ENCODE measurements at regions not wholly inside any gene's neighbourhood (a gene's known extent, or its start where the extent isn't known, plus 50 kb on each side); places are given as distances from the start of the nearest gene placed in this dataset.

DNA sequence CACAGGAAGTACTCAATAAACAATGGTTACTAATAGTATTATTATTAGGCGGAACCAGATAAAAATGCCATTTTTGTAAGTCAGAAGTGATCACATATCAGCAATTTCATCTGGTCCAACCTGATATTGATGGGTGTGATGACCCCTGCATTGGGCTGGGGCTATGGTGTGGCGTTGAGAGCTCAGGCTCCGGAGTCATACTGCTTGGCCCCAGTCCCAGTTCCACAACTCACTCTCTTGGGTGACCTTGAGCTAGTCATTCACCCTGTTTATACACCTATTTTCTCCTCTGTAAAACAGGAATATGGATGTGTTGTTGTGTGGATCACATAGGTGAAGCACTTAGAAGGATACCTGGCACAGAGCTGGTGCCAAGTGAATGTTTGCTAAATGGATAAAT, 229.4 kb upstream of the POU3F1 start:
- peaks cover 0 to 8% of the 10 kb centered on the region in 2 donors for H3K9me3 ChIP-seq (ENCODE audit: control insufficient read depth in 1 of 2, low read length in 2 of 2)
- no peak overlapping the region for H3K27ac ChIP-seq (ENCODE audit: low read length)
- H3K4me3 ChIP-seq (ENCODE audit: low read depth in 1 of 2, low read length in 2 of 2): no peak overlapping the region
- H3K4me1 ChIP-seq (ENCODE audit: control insufficient read depth in 1 of 2, insufficient read depth in 2 of 2, low read length in 2 of 2): peaks cover 0 to 4% of the 10 kb centered on the region in 2 donors
- no peaks in the 10 kb centered on the region for H3K36me3 ChIP-seq (ENCODE audit: control insufficient read depth in 1 of 2, insufficient read depth in 2 of 2, low read length in 2 of 2)
- H3K27me3 ChIP-seq (ENCODE audit: low read depth, low read length): no peaks in the 10 kb centered on the region

DNA sequence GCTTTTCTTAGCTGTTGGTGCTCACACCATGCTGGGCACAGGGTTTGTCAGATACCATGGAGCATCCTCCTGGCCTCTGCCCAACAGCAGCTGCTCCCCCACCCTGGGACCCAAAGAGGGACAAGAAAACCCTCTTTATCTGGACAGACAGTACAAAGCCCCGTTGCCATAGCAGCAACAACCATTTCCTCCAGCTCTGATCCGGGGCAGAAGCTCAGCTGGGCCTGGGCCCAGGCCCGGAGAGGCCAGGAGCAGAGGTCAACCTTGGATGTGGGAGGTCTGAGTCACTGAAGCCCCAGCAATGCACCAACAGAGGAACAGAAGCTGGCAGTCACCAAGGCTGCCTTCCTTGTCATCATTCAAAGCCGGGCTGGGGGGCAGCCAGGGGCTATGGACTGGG, 228.4 kb upstream of the POU3F1 start:
- no peaks in the 10 kb centered on the region for H3K36me3 ChIP-seq (ENCODE audit: control insufficient read depth in 1 of 2, insufficient read depth in 2 of 2, low read length in 2 of 2)
- H3K4me3 ChIP-seq (ENCODE audit: low read depth in 1 of 2, low read length in 2 of 2): no peak overlapping the region
- no peaks in the 10 kb centered on the region for H3K27me3 ChIP-seq (ENCODE audit: low read depth, low read length)
- peaks cover 0 to 8% of the 10 kb centered on the region in 2 donors for H3K9me3 ChIP-seq (ENCODE audit: control insufficient read depth in 1 of 2, low read length in 2 of 2)
- H3K27ac ChIP-seq (ENCODE audit: low read length): no peak overlapping the region
- peaks cover 0 to 4% of the 10 kb centered on the region in 2 donors for H3K4me1 ChIP-seq (ENCODE audit: control insufficient read depth in 1 of 2, insufficient read depth in 2 of 2, low read length in 2 of 2)

DNA sequence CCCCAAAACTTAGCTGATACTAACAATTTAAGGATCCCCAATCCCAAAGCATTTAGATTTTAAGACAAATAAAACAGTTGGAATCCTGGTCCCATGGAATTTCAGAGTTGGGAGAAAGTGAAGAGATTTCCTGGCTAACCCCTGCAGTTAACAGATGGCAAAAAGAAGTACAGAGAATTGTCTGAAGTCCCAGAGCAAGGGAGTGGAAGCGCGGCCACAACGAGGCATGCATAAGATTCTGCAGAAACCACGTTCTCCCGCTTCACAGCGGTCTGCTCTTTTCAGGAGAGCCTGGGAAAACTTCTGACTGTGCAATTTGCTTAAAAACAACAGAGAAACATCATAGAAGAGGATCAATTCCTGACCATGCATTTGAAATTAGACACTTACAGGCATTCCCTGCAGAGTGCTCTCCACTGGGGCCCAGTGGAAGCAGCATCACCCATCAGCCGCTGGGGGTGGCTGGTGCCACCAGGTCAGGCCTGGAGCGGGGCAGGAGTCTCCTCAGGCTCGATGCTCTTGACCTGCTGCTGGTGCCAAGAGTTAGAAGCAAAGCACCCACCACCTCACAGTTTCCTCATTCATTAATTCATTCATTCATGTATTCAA, 226.7 kb upstream of the POU3F1 start:
- no peaks in the 10 kb centered on the region for H3K9me3 ChIP-seq (ENCODE audit: control insufficient read depth in 1 of 2, low read length in 2 of 2)
- no peaks in the 10 kb centered on the region for H3K36me3 ChIP-seq (ENCODE audit: control insufficient read depth in 1 of 2, insufficient read depth in 2 of 2, low read length in 2 of 2)
- no peak overlapping the region for H3K4me3 ChIP-seq (ENCODE audit: low read depth in 1 of 2, low read length in 2 of 2)
- no peak overlapping the region for H3K27ac ChIP-seq (ENCODE audit: low read length)
- no peaks in the 10 kb centered on the region for H3K27me3 ChIP-seq (ENCODE audit: low read depth, low read length)
- H3K4me1 ChIP-seq (ENCODE audit: control insufficient read depth in 1 of 2, insufficient read depth in 2 of 2, low read length in 2 of 2): peaks cover 0 to 4% of the 10 kb centered on the region in 2 donors

DNA sequence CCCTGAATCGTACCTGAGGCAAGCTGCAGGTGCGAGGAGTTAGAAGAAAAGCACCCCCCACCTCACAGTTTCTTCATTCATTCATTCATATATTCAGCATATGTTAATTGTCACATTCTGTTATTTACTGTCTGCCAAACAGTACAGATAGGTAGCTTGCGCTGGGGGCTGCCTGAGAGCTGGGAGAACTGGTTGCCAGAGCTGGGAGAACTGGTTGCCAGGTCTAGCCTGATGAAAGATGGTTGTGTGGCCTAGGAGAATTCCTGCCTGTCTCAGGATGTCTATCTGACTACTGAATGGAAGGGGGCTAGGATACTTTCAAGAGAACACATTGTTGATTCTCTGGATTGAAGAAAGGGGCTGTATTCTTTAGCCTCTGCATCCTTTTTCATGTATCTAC, 225.9 kb upstream of the POU3F1 start:
- no peaks in the 10 kb centered on the region for H3K9me3 ChIP-seq (ENCODE audit: control insufficient read depth in 1 of 2, low read length in 2 of 2)
- no peak overlapping the region for H3K27ac ChIP-seq (ENCODE audit: low read length)
- no peaks in the 10 kb centered on the region for H3K36me3 ChIP-seq (ENCODE audit: control insufficient read depth in 1 of 2, insufficient read depth in 2 of 2, low read length in 2 of 2)
- peaks cover 0 to 4% of the 10 kb centered on the region in 2 donors for H3K4me1 ChIP-seq (ENCODE audit: control insufficient read depth in 1 of 2, insufficient read depth in 2 of 2, low read length in 2 of 2)
- no peak overlapping the region for H3K4me3 ChIP-seq (ENCODE audit: low read depth in 1 of 2, low read length in 2 of 2)
- no peaks in the 10 kb centered on the region for H3K27me3 ChIP-seq (ENCODE audit: low read depth, low read length)

DNA sequence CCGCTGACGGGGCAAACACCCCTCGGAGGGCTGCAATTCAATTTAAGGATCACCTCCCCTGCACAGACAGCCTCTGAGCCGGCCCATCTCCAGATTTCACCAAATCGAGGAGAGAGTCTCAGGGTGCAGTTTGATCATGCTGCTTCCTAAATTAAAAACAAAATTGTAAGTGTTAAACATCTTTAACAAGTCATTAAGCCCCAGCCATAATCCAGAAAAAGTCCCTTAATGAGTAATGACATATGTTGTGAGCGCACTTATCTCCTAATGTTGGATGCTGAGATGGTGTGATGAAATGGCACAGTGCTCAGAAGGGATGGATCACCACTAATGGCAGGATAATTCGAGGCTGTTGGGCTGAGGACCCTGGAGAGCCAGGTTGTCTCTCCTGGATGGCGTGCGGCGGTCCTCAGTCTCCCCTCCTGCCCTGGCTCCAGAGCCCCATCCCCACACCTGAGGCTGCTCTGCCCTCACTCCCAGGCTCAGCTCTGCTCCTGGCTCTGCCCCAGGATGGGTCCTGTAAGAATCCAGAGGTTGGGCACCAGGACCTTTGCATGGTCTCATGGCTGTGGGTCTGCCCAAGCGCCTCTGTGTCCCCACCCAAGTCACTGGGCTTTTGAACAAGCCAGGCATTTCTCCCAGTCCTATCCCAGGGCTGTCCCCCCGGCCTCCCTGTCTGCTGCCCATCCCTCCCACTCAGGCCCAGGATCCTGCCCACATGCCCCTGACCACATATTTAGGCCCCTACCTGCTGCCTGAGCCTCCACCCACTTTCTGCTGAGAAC, 224.4 kb upstream of the POU3F1 start:
- Histone ChIP-seq H3K27ac (ENCODE audit: low read length) (no peak overlapping the region), H3K4me3 (ENCODE audit: low read depth in 1 of 2, low read length in 2 of 2) (no peak overlapping the region), H3K9me3 (ENCODE audit: control insufficient read depth in 1 of 2, low read length in 2 of 2) (no peaks in the 10 kb centered on the region), H3K36me3 (ENCODE audit: control insufficient read depth in 1 of 2, insufficient read depth in 2 of 2, low read length in 2 of 2) (no peaks in the 10 kb centered on the region), H3K4me1 (ENCODE audit: control insufficient read depth in 1 of 2, insufficient read depth in 2 of 2, low read length in 2 of 2) (peaks cover 0 to 4% of the 10 kb centered on the region in 2 donors), H3K27me3 (ENCODE audit: low read depth, low read length) (no peaks in the 10 kb centered on the region)

DNA sequence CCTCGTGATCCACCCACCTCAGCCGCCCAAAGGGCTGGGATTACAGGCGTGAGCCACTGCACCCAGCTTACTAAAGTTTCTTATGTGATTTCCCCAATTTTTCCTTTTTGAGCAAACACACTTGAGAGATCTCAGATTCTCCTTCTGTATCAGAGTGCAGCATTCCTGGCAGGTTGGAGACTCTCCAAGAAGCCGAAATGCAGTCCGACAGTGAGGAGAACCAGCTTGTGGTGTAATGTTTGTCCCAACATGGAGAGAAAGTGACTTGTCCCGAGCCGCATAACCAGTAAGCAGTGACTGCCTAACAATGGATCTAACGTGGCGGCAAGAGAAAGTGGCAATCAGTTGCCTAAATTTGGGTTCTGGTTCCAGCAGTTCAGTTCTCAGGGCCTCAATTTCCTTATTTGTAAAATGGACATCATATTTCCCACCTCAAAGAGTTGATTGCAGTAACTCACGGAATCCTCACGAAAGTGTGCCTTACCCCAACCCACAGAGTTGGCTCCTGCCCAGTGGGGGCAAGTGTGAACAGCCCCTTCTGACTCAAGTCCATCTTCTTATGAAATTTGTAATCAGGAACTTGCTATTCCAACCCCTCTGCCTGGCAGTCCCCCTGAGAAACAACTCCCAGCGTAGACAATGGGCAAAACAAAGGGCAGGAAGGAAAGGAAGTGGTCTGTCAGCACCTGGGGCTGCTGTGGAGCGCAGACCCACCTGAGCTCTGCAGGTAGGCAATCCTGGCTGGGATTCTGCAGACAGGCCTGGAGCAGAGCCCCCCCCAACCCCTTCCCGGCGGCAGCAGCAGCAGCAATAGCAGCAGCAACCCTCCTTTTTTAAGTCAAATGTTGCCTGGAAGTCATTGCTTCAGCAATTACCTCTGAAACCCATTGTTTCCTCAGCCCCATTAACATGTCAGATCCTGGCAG, 223.6 kb upstream of the POU3F1 start:
- no peaks in the 10 kb centered on the region for H3K27me3 ChIP-seq (ENCODE audit: low read depth, low read length)
- no peaks in the 10 kb centered on the region for H3K36me3 ChIP-seq (ENCODE audit: control insufficient read depth in 1 of 2, insufficient read depth in 2 of 2, low read length in 2 of 2)
- no peaks in the 10 kb centered on the region for H3K9me3 ChIP-seq (ENCODE audit: control insufficient read depth in 1 of 2, low read length in 2 of 2)

DNA sequence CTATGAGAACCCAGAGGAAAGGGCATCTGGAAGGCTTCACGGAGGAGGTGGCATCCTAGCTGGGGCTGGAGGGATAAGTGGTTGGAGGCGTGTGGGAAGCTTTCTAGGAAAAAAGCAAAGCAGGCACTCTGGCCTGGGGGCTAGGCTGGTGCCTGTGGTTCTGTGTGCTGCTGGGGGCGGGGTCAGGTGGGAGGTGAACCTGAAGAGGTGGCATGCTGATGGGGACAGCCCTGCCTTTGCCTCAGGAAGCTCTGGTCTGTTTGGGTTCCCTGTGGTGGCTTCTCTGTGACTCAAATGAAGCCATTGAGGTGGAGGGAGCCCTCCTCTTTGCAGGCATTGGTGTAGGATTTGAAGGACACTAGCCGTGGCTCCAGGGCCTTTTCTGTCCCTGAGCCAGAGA, 221.6 kb upstream of the POU3F1 start:
- no peak overlapping the region for H3K4me3 ChIP-seq (ENCODE audit: low read depth in 1 of 2, low read length in 2 of 2)
- no peak overlapping the region for H3K27ac ChIP-seq (ENCODE audit: low read length)
- H3K9me3 ChIP-seq (ENCODE audit: control insufficient read depth in 1 of 2, low read length in 2 of 2): no peaks in the 10 kb centered on the region
- H3K4me1 ChIP-seq (ENCODE audit: control insufficient read depth in 1 of 2, insufficient read depth in 2 of 2, low read length in 2 of 2): no peaks in the 10 kb centered on the region
- H3K36me3 ChIP-seq (ENCODE audit: control insufficient read depth in 1 of 2, insufficient read depth in 2 of 2, low read length in 2 of 2): no peaks in the 10 kb centered on the region
- H3K27me3 ChIP-seq (ENCODE audit: low read depth, low read length): no peaks in the 10 kb centered on the region

More for the DNA sequence above, 223.6 kb upstream of the POU3F1 start:
- Histone ChIP-seq H3K4me3 (ENCODE audit: low read depth in 1 of 2, low read length in 2 of 2) (no peak overlapping the region), H3K27ac (ENCODE audit: low read length) (no peak overlapping the region), H3K4me1 (ENCODE audit: control insufficient read depth in 1 of 2, insufficient read depth in 2 of 2, low read length in 2 of 2) (no peaks in the 10 kb centered on the region)

DNA sequence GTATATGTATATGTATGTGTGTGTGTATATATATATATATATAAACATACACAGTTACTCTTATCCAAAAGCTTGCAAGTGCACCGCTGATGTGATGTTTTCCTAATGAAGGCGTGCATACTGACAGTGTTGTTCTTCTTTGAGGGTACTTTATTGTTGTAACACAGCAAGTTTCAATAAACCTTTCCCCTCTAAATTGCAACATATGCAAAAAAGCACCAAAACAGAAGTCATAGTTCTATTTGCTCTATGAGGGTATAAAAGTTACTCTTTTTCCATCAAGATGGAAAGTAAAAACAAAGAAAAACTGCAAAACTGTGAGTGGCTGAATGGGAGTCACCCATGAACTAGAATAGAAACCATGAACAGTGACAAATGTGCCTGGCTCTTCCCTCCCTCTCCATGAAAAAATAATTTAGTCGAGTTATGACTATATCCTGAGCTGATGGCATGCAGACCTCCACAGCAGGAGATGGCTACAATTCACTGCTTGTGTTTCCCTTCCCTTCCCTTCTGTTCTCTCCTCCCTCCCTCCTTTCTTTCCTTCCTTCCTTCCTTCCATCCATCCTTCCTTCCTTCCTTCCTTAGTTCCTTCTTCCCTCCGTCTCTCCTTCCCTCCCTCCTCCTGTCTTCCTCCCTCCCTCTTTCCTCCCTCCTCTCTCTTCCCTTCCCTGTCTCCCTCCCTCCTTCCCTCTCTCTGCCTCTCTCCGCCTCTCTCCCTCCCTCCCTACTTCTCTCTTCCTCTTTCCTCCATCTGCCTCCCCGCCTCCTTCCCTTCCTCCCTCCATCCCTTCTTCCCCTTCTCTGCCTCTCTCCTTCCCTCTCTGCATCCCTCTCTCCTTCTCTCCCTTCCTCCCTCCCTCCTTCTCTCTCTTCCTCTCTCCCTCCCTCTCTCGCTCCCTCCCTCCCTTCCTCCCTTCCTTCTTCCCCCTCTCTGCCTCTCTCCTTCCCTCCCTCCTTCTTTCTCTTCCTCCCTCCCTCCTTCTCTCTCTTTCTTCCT, 220.7 kb upstream of the POU3F1 start:
- Histone ChIP-seq H3K4me1 (ENCODE audit: control insufficient read depth in 1 of 2, insufficient read depth in 2 of 2, low read length in 2 of 2) (no peaks in the 10 kb centered on the region), H3K36me3 (ENCODE audit: control insufficient read depth in 1 of 2, insufficient read depth in 2 of 2, low read length in 2 of 2) (no peaks in the 10 kb centered on the region), H3K27ac (ENCODE audit: low read length) (no peak overlapping the region)

DNA sequence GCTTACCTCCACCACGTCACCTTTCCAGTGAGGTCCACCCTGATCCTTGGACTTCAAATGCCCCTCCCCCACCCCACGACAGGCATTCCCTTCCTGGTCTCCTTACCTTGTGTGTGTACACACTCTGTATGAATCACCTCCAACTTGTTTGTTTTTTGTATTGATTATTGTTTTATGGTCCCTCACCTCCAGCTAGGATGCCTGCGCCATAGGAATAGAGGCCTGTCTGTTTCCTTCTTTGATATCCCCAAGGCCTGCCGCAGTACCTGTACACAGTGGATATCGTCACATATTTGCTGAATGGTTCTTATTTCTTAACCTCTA, 219.6 kb upstream of the POU3F1 start:
- no peak overlapping the region for H3K4me3 ChIP-seq (ENCODE audit: low read depth in 1 of 2, low read length in 2 of 2)
- H3K27ac ChIP-seq (ENCODE audit: low read length): no peak overlapping the region
- H3K36me3 ChIP-seq (ENCODE audit: control insufficient read depth in 1 of 2, insufficient read depth in 2 of 2, low read length in 2 of 2): no peaks in the 10 kb centered on the region
- H3K9me3 ChIP-seq (ENCODE audit: control insufficient read depth in 1 of 2, low read length in 2 of 2): no peaks in the 10 kb centered on the region
- no peaks in the 10 kb centered on the region for H3K4me1 ChIP-seq (ENCODE audit: control insufficient read depth in 1 of 2, insufficient read depth in 2 of 2, low read length in 2 of 2)
- H3K27me3 ChIP-seq (ENCODE audit: low read depth, low read length): no peaks in the 10 kb centered on the region

More for the DNA sequence above, 220.7 kb upstream of the POU3F1 start:
- H3K4me3 ChIP-seq (ENCODE audit: low read depth in 1 of 2, low read length in 2 of 2): no peak overlapping the region
- H3K9me3 ChIP-seq (ENCODE audit: control insufficient read depth in 1 of 2, low read length in 2 of 2): no peaks in the 10 kb centered on the region
- H3K27me3 ChIP-seq (ENCODE audit: low read depth, low read length): no peaks in the 10 kb centered on the region

DNA sequence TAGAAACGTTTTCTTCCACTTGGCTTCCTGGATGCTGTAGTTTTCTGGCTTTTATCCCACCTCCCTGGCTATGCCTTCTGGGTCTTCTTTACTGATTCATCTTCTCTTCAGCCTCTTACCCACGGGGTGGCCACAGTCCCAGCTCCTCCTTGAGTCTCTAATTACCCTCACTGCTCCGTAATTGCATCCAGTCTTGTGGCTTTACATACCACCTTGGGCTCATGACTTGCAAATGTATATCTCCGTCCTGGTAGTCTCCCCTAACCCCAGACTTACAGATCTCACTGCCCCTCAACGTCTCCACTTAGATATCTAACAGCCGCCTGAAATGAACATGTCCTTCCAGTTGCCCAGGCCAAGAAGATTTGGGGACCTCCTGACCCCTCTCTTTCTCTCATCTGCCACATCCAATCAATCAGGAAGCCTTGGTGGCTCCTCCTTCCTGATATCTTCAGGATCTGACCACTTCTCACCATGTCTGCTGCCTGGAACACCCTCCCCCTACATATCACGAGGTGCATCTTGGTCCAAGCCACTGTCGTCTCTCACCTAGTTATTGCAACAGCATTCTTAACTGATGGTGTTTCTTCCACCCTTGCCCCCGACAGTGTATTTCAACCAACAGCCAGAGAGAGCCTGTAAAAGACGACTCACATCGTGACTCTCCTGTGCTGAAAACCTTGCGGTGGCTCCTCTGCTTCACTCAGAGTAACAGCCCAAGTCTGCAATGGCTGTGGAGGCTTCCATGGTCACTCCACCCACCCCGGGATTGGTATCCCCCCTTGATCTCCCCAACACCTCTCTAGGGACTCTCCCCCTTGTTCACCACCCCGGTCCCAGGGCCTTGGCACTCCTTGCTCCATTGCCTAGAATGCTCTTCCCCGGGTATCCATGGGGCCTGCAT, 219.0 kb upstream of the POU3F1 start:
- Histone ChIP-seq H3K4me3 (ENCODE audit: low read depth in 1 of 2, low read length in 2 of 2) (no peak overlapping the region), H3K9me3 (ENCODE audit: control insufficient read depth in 1 of 2, low read length in 2 of 2) (no peaks in the 10 kb centered on the region), H3K27ac (ENCODE audit: low read length) (no peak overlapping the region), H3K36me3 (ENCODE audit: control insufficient read depth in 1 of 2, insufficient read depth in 2 of 2, low read length in 2 of 2) (no peaks in the 10 kb centered on the region), H3K4me1 (ENCODE audit: control insufficient read depth in 1 of 2, insufficient read depth in 2 of 2, low read length in 2 of 2) (no peaks in the 10 kb centered on the region), H3K27me3 (ENCODE audit: low read depth, low read length) (no peaks in the 10 kb centered on the region)
